HepG2 (cell line): ENCODE measurements at regions not wholly inside any gene's neighbourhood (a gene's known extent, or its start where the extent isn't known, plus 50 kb on each side); places are given as distances from the start of the nearest gene placed in this dataset.

Experiments used
- ETV6 ChIP-seq: sonication (generic); formaldehyde crosslinking; conservative IDR thresholded peaks from 2 replicates; pipeline ENCODE4 v1.4.0; 2020; ENCODE audit warnings: missing genetic modification reagents
- GABPA ChIP-seq, 2 experiments: IDR thresholded peaks; 2 replicates each; pipeline ENCODE4 v1.6.1; 2011 to 2016; ENCODE audit warnings: low read depth in 2 of 2, low read length in 1 of 2, missing biosample characterization in 1 of 2, missing genetic modification characterization in 1 of 2
- JUND ChIP-seq: sonication (generic); formaldehyde crosslinking; IDR thresholded peaks from 2 replicates; pipeline ENCODE4 v1.8.0; 2022; ENCODE audit warnings: mild to moderate bottlenecking, missing genetic modification reagents
- RXRB ChIP-seq: IDR thresholded peaks from 2 replicates; pipeline ENCODE4 v1.6.1; 2016; ENCODE audit warnings: borderline replicate concordance, missing genetic modification reagents, missing compliant biosample characterization
- SMARCC2 ChIP-seq: fragments of 450-650 bp; IDR thresholded peaks from 2 replicates; pipeline ENCODE4 v1.6.1; 2017; ENCODE audit warnings: antibody characterized with exemption, mild to moderate bottlenecking
- TRIM24 ChIP-seq: sonication (generic); formaldehyde crosslinking; IDR thresholded peaks from 2 replicates; pipeline ENCODE4 v1.8.0; 2022; ENCODE audit warnings: mild to moderate bottlenecking, missing genetic modification reagents
- ZNF101 ChIP-seq: sonication (generic); formaldehyde crosslinking; IDR thresholded peaks from 2 replicates; pipeline ENCODE4 v1.4.0; 2020; ENCODE audit warnings: mild to moderate bottlenecking, low read depth, missing genetic modification reagents, borderline replicate concordance
- TF ChIP-seq, protein P1 (sequence below): sonication (generic); formaldehyde crosslinking; IDR thresholded peaks from 2 replicates; pipeline ENCODE4 v1.5.0; 2020; ENCODE audit warnings: mild to moderate bottlenecking, missing genetic modification reagents, moderate library complexity
- TF ChIP-seq, protein P2 (sequence below), 2 experiments: sonication (generic) in 1 of 2; formaldehyde crosslinking in 1 of 2; IDR thresholded peaks; 2 replicates each; pipeline versions ENCODE4 v1.5.1 to v1.6.1; 2011 to 2020; ENCODE audit warnings: borderline replicate concordance in 1 of 2, low read depth in 1 of 2, low read length in 1 of 2, mild to moderate bottlenecking in 1 of 2, missing genetic modification reagents in 1 of 2, moderate library complexity in 1 of 2
- TF ChIP-seq, protein P3 (sequence below): IDR thresholded peaks from 2 replicates; pipeline ENCODE4 v1.6.1; 2016; ENCODE audit warnings: missing compliant biosample characterization, missing genetic modification reagents, borderline replicate concordance

DNA sequence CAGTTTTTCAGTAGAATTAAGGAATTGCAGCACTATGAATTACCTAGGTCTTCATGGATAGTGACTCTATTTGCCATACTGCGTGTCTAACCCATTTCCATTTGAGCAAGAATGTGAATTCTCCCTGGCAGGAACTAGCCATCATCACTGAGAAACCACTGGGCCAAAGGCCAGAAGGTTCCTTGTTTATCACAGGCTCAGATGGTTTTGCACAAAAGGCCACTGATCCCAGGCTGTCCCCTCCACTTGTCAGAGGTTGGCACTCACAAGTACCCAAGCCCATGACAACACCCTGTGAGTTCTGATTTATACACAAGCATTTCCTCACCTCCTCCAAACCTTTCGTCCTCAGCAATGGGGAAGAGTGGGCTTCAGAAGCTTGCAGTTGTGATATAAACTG is 131.8 kb downstream of the FOXB1 start:
- TF ChIP-seq ZNF101, result no peak
- TF ChIP-seq ETV6 (CRISPR knock-in tag), result no peak
- TF ChIP-seq RXRB (CRISPR knock-in tag), result no peak
- TF ChIP-seq, protein P1, sequence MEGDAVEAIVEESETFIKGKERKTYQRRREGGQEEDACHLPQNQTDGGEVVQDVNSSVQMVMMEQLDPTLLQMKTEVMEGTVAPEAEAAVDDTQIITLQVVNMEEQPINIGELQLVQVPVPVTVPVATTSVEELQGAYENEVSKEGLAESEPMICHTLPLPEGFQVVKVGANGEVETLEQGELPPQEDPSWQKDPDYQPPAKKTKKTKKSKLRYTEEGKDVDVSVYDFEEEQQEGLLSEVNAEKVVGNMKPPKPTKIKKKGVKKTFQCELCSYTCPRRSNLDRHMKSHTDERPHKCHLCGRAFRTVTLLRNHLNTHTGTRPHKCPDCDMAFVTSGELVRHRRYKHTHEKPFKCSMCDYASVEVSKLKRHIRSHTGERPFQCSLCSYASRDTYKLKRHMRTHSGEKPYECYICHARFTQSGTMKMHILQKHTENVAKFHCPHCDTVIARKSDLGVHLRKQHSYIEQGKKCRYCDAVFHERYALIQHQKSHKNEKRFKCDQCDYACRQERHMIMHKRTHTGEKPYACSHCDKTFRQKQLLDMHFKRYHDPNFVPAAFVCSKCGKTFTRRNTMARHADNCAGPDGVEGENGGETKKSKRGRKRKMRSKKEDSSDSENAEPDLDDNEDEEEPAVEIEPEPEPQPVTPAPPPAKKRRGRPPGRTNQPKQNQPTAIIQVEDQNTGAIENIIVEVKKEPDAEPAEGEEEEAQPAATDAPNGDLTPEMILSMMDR (CRISPR knock-in tag), result no peak
- TF ChIP-seq GABPA (IDR thresholded peaks at IDR 0.05; ENCODE audit: low read depth, low read length), result no peak
- no peak for TF ChIP-seq GABPA (CRISPR knock-in tag; IDR thresholded peaks at IDR 0.05; ENCODE audit: low read depth)
- TF ChIP-seq TRIM24 (CRISPR knock-in tag), result no peak
- TF ChIP-seq SMARCC2, result no peak
- TF ChIP-seq, protein P2, sequence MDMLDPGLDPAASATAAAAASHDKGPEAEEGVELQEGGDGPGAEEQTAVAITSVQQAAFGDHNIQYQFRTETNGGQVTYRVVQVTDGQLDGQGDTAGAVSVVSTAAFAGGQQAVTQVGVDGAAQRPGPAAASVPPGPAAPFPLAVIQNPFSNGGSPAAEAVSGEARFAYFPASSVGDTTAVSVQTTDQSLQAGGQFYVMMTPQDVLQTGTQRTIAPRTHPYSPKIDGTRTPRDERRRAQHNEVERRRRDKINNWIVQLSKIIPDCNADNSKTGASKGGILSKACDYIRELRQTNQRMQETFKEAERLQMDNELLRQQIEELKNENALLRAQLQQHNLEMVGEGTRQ (IDR thresholded peaks at IDR 0.05; ENCODE audit: low read depth, low read length), result no peak
- TF ChIP-seq, protein P2 (CRISPR knock-in tag; IDR thresholded peaks at IDR 0.05; ENCODE audit: borderline replicate concordance), result no peak
- TF ChIP-seq, protein P3, sequence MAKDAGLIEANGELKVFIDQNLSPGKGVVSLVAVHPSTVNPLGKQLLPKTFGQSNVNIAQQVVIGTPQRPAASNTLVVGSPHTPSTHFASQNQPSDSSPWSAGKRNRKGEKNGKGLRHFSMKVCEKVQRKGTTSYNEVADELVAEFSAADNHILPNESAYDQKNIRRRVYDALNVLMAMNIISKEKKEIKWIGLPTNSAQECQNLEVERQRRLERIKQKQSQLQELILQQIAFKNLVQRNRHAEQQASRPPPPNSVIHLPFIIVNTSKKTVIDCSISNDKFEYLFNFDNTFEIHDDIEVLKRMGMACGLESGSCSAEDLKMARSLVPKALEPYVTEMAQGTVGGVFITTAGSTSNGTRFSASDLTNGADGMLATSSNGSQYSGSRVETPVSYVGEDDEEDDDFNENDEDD (CRISPR knock-in tag), result no peak
- no peak for TF ChIP-seq JUND
